Lung (tissue), 11 donors: ENCODE measurements at regions not wholly inside any gene's neighbourhood (a gene's known extent, or its start where the extent isn't known, plus 50 kb on each side); places are given as distances from the start of the nearest gene placed in this dataset.
A peak's percentile ranks its signal among the peaks of the same experiment; 100 is the strongest.

Experiments
- ATAC-seq: fragments of 200-7000 bp; cut with Tn5 transposase; one replicate; pipeline ENCODE4 v1.9.1; 2020; ENCODE audit warnings: moderate number of reproducible peaks; ENCODE audit not compliant: insufficient read depth, low FRiP score
- DNase-seq, 3 donors: peaks; one replicate each; pipeline ENCODE4 v3.0.0-alpha.2; 2013 to 2017
- H3K27ac ChIP-seq, 2 donors: one replicate each; pipeline ENCODE4 v1.5.1; 2013; ENCODE audit warnings: mild to moderate bottlenecking in 2 of 2, moderate library complexity in 2 of 2, control low read depth in 1 of 2, inconsistent platforms in 1 of 2, low read depth in 1 of 2, low read length in 1 of 2
- H3K27me3 ChIP-seq, 3 donors: one replicate each; pipeline ENCODE4 v1.5.1; 2013; ENCODE audit warnings: low read length in 2 of 3; ENCODE audit not compliant: control insufficient read depth in 3 of 3, insufficient read depth in 3 of 3
- H3K36me3 ChIP-seq, 4 donors: one replicate each; pipeline ENCODE4 v1.5.1; 2013; ENCODE audit warnings: low read length in 4 of 4, mild to moderate bottlenecking in 1 of 4, moderate library complexity in 1 of 4; ENCODE audit not compliant: control insufficient read depth in 4 of 4, insufficient read depth in 4 of 4
- H3K4me1 ChIP-seq, 5 donors: one replicate each; pipeline ENCODE4 v1.5.1; 2013; ENCODE audit warnings: low read length in 5 of 5, mild to moderate bottlenecking in 2 of 5, moderate library complexity in 1 of 5; ENCODE audit not compliant: control insufficient read depth in 5 of 5, insufficient read depth in 5 of 5
- H3K4me3 ChIP-seq: one replicate; pipeline ENCODE4 v1.5.1; 2013; ENCODE audit warnings: mild to moderate bottlenecking, control low read depth, moderate library complexity
- H3K9ac ChIP-seq, 2 donors: one replicate each; pipeline ENCODE4 v1.5.1; 2013; ENCODE audit warnings: low read length in 2 of 2, control low read depth in 1 of 2; ENCODE audit not compliant: insufficient read depth in 1 of 2
- H3K9me3 ChIP-seq, 4 donors: one replicate each; pipeline ENCODE4 v1.5.1; 2013; ENCODE audit warnings: low read length in 3 of 4, mild to moderate bottlenecking in 1 of 4, moderate library complexity in 1 of 4; ENCODE audit not compliant: control insufficient read depth in 4 of 4, insufficient read depth in 3 of 4
- WGBS, 2 donors: extraction: QIAGEN DNeasy Blood & Tissue Kit; methylation state at CpG; one replicate each; pipeline ENCODE4 v1.1.7; 2013; 5-methylcytosine and 5-hydroxymethylcytosine counted together
- TF ChIP-seq, protein P1 (sequence below): IDR thresholded peaks from 2 replicates; pipeline ENCODE4 v1.5.1; 2012; ENCODE audit warnings: mild to moderate bottlenecking; ENCODE audit errors: control extremely low read depth, extremely low read depth
- donor health status: control.
- donor health status: control.
- donor health status: Bipolar disorder and iron deficiency.
- donor health status: healthy.
- donor health status: DM: yes; HTN: yes; CAD: no.

- Histone ChIP-seq H3K4me3 (peak overlapping the region; percentile 15), H3K27me3 (peaks cover 5 to 49% (median 30%) of the 10 kb centered on the region in 3 donors), H3K9me3 (no peaks in the 10 kb centered on the region), H3K4me1 (peaks cover 0 to 4% (median 3%) of the 10 kb centered on the region in 5 donors), H3K27ac (no peak overlapping the region), H3K36me3 (no peaks in the 10 kb centered on the region), H3K9ac (no peak overlapping the region)
- DNase-seq (peak in 2 of 3 donors; percentile 33 to 37), ATAC-seq (peak; percentile 86)
- WGBS, 2 donors = 3% methylated on average over 26 to 46 of the region's 46 CpGs
- TF ChIP-seq, protein P1, sequence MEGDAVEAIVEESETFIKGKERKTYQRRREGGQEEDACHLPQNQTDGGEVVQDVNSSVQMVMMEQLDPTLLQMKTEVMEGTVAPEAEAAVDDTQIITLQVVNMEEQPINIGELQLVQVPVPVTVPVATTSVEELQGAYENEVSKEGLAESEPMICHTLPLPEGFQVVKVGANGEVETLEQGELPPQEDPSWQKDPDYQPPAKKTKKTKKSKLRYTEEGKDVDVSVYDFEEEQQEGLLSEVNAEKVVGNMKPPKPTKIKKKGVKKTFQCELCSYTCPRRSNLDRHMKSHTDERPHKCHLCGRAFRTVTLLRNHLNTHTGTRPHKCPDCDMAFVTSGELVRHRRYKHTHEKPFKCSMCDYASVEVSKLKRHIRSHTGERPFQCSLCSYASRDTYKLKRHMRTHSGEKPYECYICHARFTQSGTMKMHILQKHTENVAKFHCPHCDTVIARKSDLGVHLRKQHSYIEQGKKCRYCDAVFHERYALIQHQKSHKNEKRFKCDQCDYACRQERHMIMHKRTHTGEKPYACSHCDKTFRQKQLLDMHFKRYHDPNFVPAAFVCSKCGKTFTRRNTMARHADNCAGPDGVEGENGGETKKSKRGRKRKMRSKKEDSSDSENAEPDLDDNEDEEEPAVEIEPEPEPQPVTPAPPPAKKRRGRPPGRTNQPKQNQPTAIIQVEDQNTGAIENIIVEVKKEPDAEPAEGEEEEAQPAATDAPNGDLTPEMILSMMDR = no peak
Measured at GRCh38 chr12:107903341-107904061, 129.0 kb downstream of the ASCL4 start.

- H3K4me1 ChIP-seq = peaks cover 0 to 4% (median 3%) of the 10 kb centered on the region in 5 donors
- WGBS, 2 donors = 51 to 55% methylated on average over 4 of the region's 4 CpGs
Measured at GRCh38 chr12:107906707-107907106, 132.2 kb downstream of the ASCL4 start.

GRCh38 chr12:107912421-107913004, 138.0 kb downstream of the ASCL4 start:
- ATAC-seq (peak; percentile 27), DNase-seq (peak in 2 of 3 donors; percentile 4 to 16)
- TF ChIP-seq, protein P1 = no peak
- H3K36me3 ChIP-seq = no peaks in the 10 kb centered on the region
- H3K9ac ChIP-seq = no peak overlapping the region
- H3K4me3 ChIP-seq = no peak overlapping the region
- peaks cover 0 to 5% (median 0%) of the 10 kb centered on the region in 5 donors for H3K4me1 ChIP-seq
- H3K9me3 ChIP-seq = peaks cover 0 to 8% (median 0%) of the 10 kb centered on the region in 4 donors
- peaks cover 0 to 11% (median 2%) of the 10 kb centered on the region in 3 donors for H3K27me3 ChIP-seq
- no peak overlapping the region for H3K27ac ChIP-seq
- WGBS, 2 donors = 2 to 3% methylated on average over 21 to 22 of the region's 22 CpGs

More at GRCh38 chr12:107906707-107907106, 132.2 kb downstream of the ASCL4 start:
- Histone ChIP-seq H3K27ac (no peak overlapping the region), H3K9me3 (peaks cover 0 to 3% (median 0%) of the 10 kb centered on the region in 4 donors), H3K9ac (no peak overlapping the region), H3K4me3 (no peak overlapping the region), H3K27me3 (peaks cover 7 to 48% (median 30%) of the 10 kb centered on the region in 3 donors), H3K36me3 (no peaks in the 10 kb centered on the region)
- ATAC-seq (no peak), DNase-seq (no peak)
- TF ChIP-seq, protein P1 = no peak
